Endothelial cell of umbilical vein (primary cell): ENCODE measurements at regions not wholly inside any gene's neighbourhood (a gene's known extent, or its start where the extent isn't known, plus 50 kb on each side); places are given as distances from the start of the nearest gene placed in this dataset.

ENCODE experiments used
- BruUV-seq: library from RNA; stranded (reverse); fragments of 400-500 nt; replicated peaks from 2 replicates; lab custom pipeline; 2021; lab: Mats Ljungman, UMichigan
- CTCF ChIA-PET: fragments of 300-600, 350-600 bp; sonication (Branson Sonifier 250); formaldehyde crosslinking; loops from one replicate; lab custom pipeline; 2021; ENCODE audit warnings: antibody characterized with exemption, inconsistent platforms; lab: Charles Lee
- POLR2A ChIA-PET: fragments of 300-600, 350-600 bp; sonication (Branson Sonifier 250); formaldehyde crosslinking; loops from one replicate; lab custom pipeline; 2021; ENCODE audit warnings: antibody characterized with exemption, inconsistent platforms; lab: Charles Lee
- DNase-seq: peaks from one replicate; pipeline ENCODE4 v3.0.0-alpha.2; 2011; ENCODE audit warnings: low read depth, low spot score
- FAIRE-seq: peaks from 2 replicates; lab custom pipeline; 2011; peaks lifted over from hg19 to GRCh38; lab: Jason Lieb, UNC
- H2AFZ ChIP-seq: 2 replicates; pipeline ENCODE4 v1.6.0; 2012; ENCODE audit warnings: low read depth, low read length, control low read depth, inconsistent platforms
- H3K27ac ChIP-seq: 2 replicates; pipeline ENCODE4 v1.5.1; 2011; ENCODE audit warnings: low read depth, mild to moderate bottlenecking, control low read depth, low read length, moderate library complexity; ENCODE audit not compliant: insufficient read depth
- H3K27me3 ChIP-seq, 2 experiments: 2 replicates each; pipeline versions ENCODE4 v1.6.0 to v1.6.1; 2011; ENCODE audit warnings: low read length in 2 of 2, mixed read lengths in 1 of 2; ENCODE audit not compliant: control insufficient read depth in 2 of 2, insufficient read depth in 2 of 2
- H3K36me3 ChIP-seq, 2 experiments: 2 replicates in 1 of 2; 3 replicates in 1 of 2; pipeline ENCODE4 v1.5.1; 2011; ENCODE audit warnings: low read length in 2 of 2, mild to moderate bottlenecking in 1 of 2, moderate library complexity in 1 of 2; ENCODE audit not compliant: control insufficient read depth in 2 of 2, insufficient read depth in 2 of 2; ENCODE audit errors: extremely low read depth in 1 of 2
- H3K4me1 ChIP-seq: 3 replicates; pipeline ENCODE4 v1.5.1; 2011; ENCODE audit warnings: mild to moderate bottlenecking, low read length; ENCODE audit not compliant: control insufficient read depth, insufficient read depth; ENCODE audit errors: extremely low read depth
- H3K4me2 ChIP-seq: 2 replicates; pipeline ENCODE4 v1.6.1; 2011; ENCODE audit warnings: low read length, control low read depth, mixed read lengths; ENCODE audit not compliant: insufficient read depth
- H3K4me3 ChIP-seq, 3 experiments: fragments of 200-600 bp in 1 of 3; sonication (generic), shearing (Covaris generic) in 1 of 3; replicated peaks in 1 of 3; 2 replicates each; pipeline ENCODE4 v1.5.1; 2011 to 2016; ENCODE audit warnings: control low read depth in 3 of 3, low read length in 3 of 3, mild to moderate bottlenecking in 2 of 3, inconsistent platforms in 1 of 3, low read depth in 1 of 3, moderate library complexity in 1 of 3; ENCODE audit not compliant: insufficient read depth in 1 of 3
- H3K79me2 ChIP-seq: 2 replicates; pipeline ENCODE4 v1.6.0; 2012; ENCODE audit warnings: low read length, inconsistent platforms; ENCODE audit not compliant: control insufficient read depth, insufficient read depth
- H3K9ac ChIP-seq: replicated peaks from 2 replicates; pipeline ENCODE3; 2011; ENCODE audit warnings: low read length, control low read depth; ENCODE audit not compliant: insufficient read depth; ENCODE audit errors: extremely low read depth
- H3K9me1 ChIP-seq: replicated peaks from 3 replicates; pipeline ENCODE4 v1.6.0; 2011; ENCODE audit warnings: mild to moderate bottlenecking, low read length; ENCODE audit not compliant: control insufficient read depth, insufficient read depth; ENCODE audit errors: extremely low read depth
- H3K9me3 ChIP-seq: replicated peaks from 2 replicates; pipeline ENCODE4 v1.5.1; 2012; ENCODE audit warnings: low read length, inconsistent platforms; ENCODE audit not compliant: control insufficient read depth, insufficient read depth
- H4K20me1 ChIP-seq: replicated peaks from 2 replicates; pipeline ENCODE3; 2011; ENCODE audit warnings: mild to moderate bottlenecking, low read length; ENCODE audit not compliant: control insufficient read depth, insufficient read depth; ENCODE audit errors: extremely low read depth
- MYC ChIP-seq: IDR thresholded peaks from one replicate; pipeline ENCODE4 v1.6.1; 2011; ENCODE audit warnings: mild to moderate bottlenecking, low read depth, low read length
- dilution Hi-C: fragments of 300-500 bp; cut with MboI; formaldehyde crosslinking; loops from one replicate; pipeline ENCODE4 v1.15.0; 2019; ENCODE audit warnings: low sequenced_read_pairs; ENCODE audit not compliant: extremely low pct_ligation_motif_present
- intact Hi-C: fragments of 100-400 bp; cut with micrococcal nuclease; formaldehyde crosslinking; loops from one replicate; pipeline ENCODE4 v1.10.0; 2022
- TF ChIP-seq, protein P1 (sequence below), 2 donors: IDR thresholded peaks; 1 replicate in 1 of 2; 2 replicates in 1 of 2; pipeline ENCODE4 v1.5.1; 2011; ENCODE audit warnings: low read length in 2 of 2, mild to moderate bottlenecking in 2 of 2, moderate library complexity in 2 of 2, control low read depth in 1 of 2, inconsistent platforms in 1 of 2, low read depth in 1 of 2; ENCODE audit not compliant: insufficient read depth in 1 of 2; ENCODE audit errors: extremely low read depth in 1 of 2

DNA sequence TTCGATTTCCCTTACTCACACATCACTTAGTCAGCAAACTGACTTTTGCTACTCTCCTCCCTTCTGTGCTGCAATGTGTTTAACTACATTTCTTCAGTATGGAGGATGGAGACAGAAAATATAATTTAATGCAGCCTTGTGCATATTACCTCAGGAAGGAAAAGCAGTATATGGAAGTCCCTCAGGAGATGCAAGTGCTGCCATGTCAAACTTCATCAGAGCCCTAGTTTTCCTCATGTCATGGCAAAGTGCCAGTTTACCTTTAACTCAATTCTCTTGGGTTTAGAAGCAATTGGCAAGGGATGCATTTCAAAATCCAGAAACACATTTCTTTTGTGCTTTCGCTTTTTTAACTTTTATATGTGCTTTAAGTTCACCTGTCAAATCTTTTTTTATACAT, 365.4 kb downstream of the ISL1 start:
- TF ChIP-seq MYC: no peak
- TF ChIP-seq, protein P1, sequence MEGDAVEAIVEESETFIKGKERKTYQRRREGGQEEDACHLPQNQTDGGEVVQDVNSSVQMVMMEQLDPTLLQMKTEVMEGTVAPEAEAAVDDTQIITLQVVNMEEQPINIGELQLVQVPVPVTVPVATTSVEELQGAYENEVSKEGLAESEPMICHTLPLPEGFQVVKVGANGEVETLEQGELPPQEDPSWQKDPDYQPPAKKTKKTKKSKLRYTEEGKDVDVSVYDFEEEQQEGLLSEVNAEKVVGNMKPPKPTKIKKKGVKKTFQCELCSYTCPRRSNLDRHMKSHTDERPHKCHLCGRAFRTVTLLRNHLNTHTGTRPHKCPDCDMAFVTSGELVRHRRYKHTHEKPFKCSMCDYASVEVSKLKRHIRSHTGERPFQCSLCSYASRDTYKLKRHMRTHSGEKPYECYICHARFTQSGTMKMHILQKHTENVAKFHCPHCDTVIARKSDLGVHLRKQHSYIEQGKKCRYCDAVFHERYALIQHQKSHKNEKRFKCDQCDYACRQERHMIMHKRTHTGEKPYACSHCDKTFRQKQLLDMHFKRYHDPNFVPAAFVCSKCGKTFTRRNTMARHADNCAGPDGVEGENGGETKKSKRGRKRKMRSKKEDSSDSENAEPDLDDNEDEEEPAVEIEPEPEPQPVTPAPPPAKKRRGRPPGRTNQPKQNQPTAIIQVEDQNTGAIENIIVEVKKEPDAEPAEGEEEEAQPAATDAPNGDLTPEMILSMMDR (IDR thresholded peaks at IDR 0.05; ENCODE audit: extremely low read depth in 1 of 2, insufficient read depth in 1 of 2, low read depth in 1 of 2, low read length in 2 of 2): no peak
- FAIRE-seq (no peak), DNase-seq (no peak)
- no peaks in the 10 kb centered on the region for H3K79me2 ChIP-seq
- no peak overlapping the region for H3K27ac ChIP-seq
- ChIA-PET CTCF (no interaction called here), POLR2A (no interaction called here)
- intact Hi-C loops (no loop called here), dilution Hi-C loops (no loop called here)
- no TSS peak for BruUV-seq
- H3K9ac ChIP-seq: no peak overlapping the region
- no peak overlapping the region for H2AFZ ChIP-seq
- no peaks in the 10 kb centered on the region for H4K20me1 ChIP-seq
- H3K4me2 ChIP-seq: no peak overlapping the region
- H3K27me3 ChIP-seq: no peaks in the 10 kb centered on the region
- H3K9me3 ChIP-seq: no peaks in the 10 kb centered on the region
- H3K4me1 ChIP-seq: no peaks in the 10 kb centered on the region
- no peaks in the 10 kb centered on the region for H3K9me1 ChIP-seq
- no peak overlapping the region for H3K4me3 ChIP-seq
- no peaks in the 10 kb centered on the region for H3K36me3 ChIP-seq
